ENCODE measurements at regions not wholly inside any gene's neighbourhood (a gene's known extent, or its start where the extent isn't known, plus 50 kb on each side); places are given as distances from the start of the nearest gene placed in this dataset.

DNA sequence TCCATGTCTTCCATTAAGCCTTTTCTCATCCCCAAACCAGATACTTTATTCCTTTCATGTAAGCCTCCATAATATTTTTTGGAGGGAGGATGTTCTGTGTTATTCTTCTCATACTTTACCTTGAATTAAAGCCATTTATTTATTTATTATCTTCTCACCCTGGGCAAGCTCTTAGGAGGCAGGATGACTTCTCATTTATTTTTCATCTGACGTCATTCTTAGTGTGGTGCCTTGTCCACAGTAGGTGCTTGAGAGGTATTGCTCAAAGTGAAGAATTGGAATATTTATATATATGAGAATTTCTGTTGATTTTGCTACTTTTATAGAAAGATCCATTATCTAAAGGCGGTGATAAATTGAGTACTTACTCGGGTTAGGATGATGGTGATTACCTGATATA is 458.3 kb upstream of the ACTBL2 start:
- TF ChIP-seq, protein P1, sequence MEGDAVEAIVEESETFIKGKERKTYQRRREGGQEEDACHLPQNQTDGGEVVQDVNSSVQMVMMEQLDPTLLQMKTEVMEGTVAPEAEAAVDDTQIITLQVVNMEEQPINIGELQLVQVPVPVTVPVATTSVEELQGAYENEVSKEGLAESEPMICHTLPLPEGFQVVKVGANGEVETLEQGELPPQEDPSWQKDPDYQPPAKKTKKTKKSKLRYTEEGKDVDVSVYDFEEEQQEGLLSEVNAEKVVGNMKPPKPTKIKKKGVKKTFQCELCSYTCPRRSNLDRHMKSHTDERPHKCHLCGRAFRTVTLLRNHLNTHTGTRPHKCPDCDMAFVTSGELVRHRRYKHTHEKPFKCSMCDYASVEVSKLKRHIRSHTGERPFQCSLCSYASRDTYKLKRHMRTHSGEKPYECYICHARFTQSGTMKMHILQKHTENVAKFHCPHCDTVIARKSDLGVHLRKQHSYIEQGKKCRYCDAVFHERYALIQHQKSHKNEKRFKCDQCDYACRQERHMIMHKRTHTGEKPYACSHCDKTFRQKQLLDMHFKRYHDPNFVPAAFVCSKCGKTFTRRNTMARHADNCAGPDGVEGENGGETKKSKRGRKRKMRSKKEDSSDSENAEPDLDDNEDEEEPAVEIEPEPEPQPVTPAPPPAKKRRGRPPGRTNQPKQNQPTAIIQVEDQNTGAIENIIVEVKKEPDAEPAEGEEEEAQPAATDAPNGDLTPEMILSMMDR (IDR thresholded peaks at IDR 0.05), result no peak
- no peak for TF ChIP-seq EZH2 (IDR thresholded peaks at IDR 0.05)
- TF ChIP-seq EZH2phosphoT487 (IDR thresholded peaks at IDR 0.05), result no peak
